ENCODE measurements at regions not wholly inside any gene's neighbourhood (a gene's known extent, or its start where the extent isn't known, plus 50 kb on each side); places are given as distances from the start of the nearest gene placed in this dataset.
"Not testable (repeated sequence)": the region's sequence is repeated elsewhere in the genome, so short reads cannot be mapped to it uniquely, and the experiment has no call there.

GRCh38 chr6:21744331-21744730 lies 150.8 kb downstream of the SOX4 start:
- H3K9me3 Mint-ChIP-seq, result no peaks in the 10 kb centered on the region
- no peak for DNase-seq
- H3K4me3 Mint-ChIP-seq, result no peak overlapping the region
- H3K36me3 Mint-ChIP-seq (ENCODE audit: low read depth), result no peaks in the 10 kb centered on the region
- H3K27me3 Mint-ChIP-seq, result no peaks in the 10 kb centered on the region
- H3K4me1 Mint-ChIP-seq (ENCODE audit: low read depth), result peaks cover 2% of the 10 kb centered on the region
- no peak overlapping the region for H3K27ac Mint-ChIP-seq

DNA sequence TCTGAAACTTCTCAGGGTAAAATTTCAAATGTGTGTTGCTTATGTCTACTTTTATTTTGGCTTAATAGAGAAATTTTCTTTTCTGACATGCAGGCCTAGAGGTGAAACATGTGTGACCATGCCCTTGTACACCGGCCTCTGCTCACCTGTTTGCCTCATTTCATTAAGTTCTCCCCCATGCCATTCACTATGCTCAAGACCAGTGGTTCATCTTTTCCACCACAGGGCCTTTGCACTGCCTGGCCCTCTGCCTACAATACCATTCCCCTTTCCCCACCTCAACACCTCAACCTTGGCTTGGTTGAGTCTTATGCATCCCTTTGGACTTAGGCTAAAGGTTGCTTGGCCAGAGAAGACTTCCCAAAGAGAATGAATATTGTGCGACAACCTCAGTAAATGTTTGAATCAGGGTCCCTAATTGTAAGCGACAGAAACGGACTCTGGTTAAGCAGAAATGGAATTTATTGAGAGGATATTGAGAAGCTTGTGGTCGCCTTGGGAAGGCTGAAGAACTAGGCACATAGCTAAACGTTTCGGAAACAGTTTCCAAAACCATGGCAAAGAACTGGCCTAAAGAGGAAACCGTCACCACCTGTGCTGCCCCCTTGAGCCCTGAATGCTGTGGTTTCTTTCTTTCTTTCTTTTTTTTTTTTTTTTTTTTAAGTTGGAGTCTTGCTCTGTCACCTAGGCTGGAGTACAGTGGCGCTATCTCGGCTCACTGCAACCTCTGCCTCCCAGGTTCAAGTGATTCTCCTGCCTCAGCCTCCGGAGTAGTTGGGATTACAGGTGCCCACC lies 152.2 kb downstream of the SOX4 start:
- Mint-ChIP-seq H3K4me1 (ENCODE audit: low read depth) (peaks cover 2% of the 10 kb centered on the region), H3K9me3 (no peaks in the 10 kb centered on the region), H3K36me3 (ENCODE audit: low read depth) (no peaks in the 10 kb centered on the region), H3K27ac (no peak overlapping the region), H3K4me3 (no peak overlapping the region), H3K27me3 (no peaks in the 10 kb centered on the region)
- no peak for DNase-seq

DNA sequence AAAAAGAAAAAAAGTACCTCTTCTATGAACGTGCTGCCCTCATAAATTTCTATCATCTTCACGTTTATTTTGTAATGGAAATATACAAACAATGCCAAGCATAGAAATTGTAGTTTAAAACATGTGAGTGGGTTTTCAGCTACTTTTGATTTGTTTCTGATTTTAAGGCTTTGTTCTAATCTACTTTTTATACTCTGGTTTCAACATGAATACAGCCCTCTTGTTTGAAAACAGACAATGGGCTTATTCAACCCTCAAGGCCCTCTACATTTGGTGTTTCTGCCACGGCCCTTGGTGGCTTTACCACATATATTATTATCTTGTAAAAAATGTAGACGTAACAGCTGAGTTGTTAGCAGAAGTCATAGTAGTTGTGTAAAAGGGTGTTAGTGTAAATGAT lies 153.9 kb downstream of the SOX4 start:
- no peak for DNase-seq
- H3K4me1 Mint-ChIP-seq (ENCODE audit: low read depth), result peaks cover 5% of the 10 kb centered on the region
- no peak overlapping the region for H3K4me3 Mint-ChIP-seq
- no peaks in the 10 kb centered on the region for H3K9me3 Mint-ChIP-seq
- H3K36me3 Mint-ChIP-seq (ENCODE audit: low read depth), result no peaks in the 10 kb centered on the region
- no peak overlapping the region for H3K27ac Mint-ChIP-seq
- peaks cover 5% of the 10 kb centered on the region for H3K27me3 Mint-ChIP-seq

DNA sequence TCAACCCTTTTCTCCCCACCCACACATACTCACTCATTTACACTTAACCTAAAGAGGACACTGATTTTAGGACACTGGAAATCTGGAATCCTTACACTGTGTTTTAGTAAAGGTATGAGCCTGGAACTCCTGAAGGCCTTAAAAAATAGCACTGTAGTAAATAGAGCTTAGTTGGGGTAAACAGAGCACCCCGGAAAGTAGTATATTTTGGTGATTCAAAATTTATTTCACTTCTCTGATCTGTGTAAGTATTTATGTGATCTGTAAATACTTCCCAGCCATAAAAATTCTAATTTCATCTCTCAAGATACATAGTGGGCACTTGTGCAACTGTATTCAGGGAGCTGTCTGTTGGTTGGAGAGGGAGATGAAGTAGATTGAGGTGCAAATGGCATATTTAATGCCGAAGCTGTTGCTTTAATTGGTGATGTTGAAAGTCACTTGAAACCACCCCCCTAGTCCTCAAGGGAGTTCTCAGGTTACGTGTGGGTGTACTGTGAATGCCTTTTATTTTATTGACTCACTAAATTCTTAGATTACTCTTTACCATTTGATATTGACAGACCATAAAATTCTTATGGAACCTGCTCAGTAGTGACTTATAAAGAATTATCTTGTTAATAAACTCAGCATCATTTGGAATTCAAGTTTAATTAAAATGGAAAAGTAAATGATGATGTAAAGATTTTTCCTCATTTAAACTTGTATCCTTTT lies 154.9 kb downstream of the SOX4 start:
- no peak for DNase-seq

DNA sequence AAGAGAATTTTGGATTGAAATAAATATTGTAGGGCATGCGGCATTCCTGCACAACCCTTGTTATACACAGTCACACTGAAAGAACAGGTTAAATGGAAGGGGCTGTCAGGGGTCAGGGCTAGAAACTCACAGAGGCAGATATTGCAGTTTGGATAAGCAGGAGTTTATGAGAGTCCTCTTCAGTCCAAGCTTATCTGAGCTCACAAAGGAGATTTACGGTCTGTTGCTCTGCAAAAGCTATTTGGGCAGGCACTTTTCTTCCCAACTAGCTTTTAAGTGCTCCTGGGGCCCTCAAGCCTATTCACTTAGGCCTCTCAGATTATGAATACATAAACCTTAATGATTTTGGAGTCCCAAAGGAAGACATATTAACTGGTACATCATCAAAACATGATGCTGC lies 156.2 kb downstream of the SOX4 start:
- Mint-ChIP-seq H3K27ac (no peak overlapping the region), H3K4me3 (no peak overlapping the region), H3K27me3 (peaks cover 8% of the 10 kb centered on the region), H3K4me1 (ENCODE audit: low read depth) (peaks cover 5% of the 10 kb centered on the region), H3K9me3 (no peaks in the 10 kb centered on the region), H3K36me3 (ENCODE audit: low read depth) (no peaks in the 10 kb centered on the region)
- no peak for DNase-seq

More for the DNA sequence above, 154.9 kb downstream of the SOX4 start:
- no peaks in the 10 kb centered on the region for H3K9me3 Mint-ChIP-seq
- H3K36me3 Mint-ChIP-seq (ENCODE audit: low read depth), result no peaks in the 10 kb centered on the region
- no peak overlapping the region for H3K4me3 Mint-ChIP-seq
- H3K27ac Mint-ChIP-seq, result no peak overlapping the region
- H3K4me1 Mint-ChIP-seq (ENCODE audit: low read depth), result peaks cover 5% of the 10 kb centered on the region
- peaks cover 5% of the 10 kb centered on the region for H3K27me3 Mint-ChIP-seq

GRCh38 chr6:21750575-21750974 lies 157.0 kb downstream of the SOX4 start:
- no peak for DNase-seq
- Mint-ChIP-seq H3K36me3 (ENCODE audit: low read depth) (no peaks in the 10 kb centered on the region), H3K27me3 (peaks cover 8% of the 10 kb centered on the region)

DNA sequence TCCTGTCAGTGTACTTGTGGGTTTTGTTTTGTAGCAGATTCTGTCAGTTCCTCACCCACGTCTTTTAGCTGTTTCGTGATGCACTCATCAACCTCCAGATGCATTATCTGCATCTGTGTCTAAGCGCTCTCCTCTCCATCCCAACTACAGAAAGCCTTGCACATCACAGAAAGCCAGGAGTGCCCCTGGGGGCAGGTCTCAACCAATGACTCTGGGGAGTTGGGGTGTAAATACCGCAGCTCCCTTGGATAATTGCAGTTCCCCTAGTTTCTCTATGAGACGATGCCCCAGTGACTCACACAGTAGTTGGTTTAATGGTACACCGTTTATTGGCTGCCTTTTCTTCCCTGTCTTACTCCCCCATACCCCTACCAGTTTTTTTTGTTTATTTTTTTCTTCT lies 158.1 kb downstream of the SOX4 start:
- Mint-ChIP-seq H3K4me3 (no peak overlapping the region), H3K4me1 (ENCODE audit: low read depth) (peaks cover 5% of the 10 kb centered on the region), H3K27ac (no peak overlapping the region), H3K9me3 (no peaks in the 10 kb centered on the region), H3K27me3 (peaks cover 8% of the 10 kb centered on the region), H3K36me3 (ENCODE audit: low read depth) (no peaks in the 10 kb centered on the region)
- DNase-seq, result no peak

More at GRCh38 chr6:21750575-21750974, 157.0 kb downstream of the SOX4 start:
- Mint-ChIP-seq H3K27ac (no peak overlapping the region), H3K9me3 (no peaks in the 10 kb centered on the region), H3K4me3 (no peak overlapping the region), H3K4me1 (ENCODE audit: low read depth) (peaks cover 5% of the 10 kb centered on the region)

GRCh38 chr6:21752054-21752811 lies 158.7 kb downstream of the SOX4 start:
- DNase-seq, result no peak
- Mint-ChIP-seq H3K4me3 (no peak overlapping the region), H3K27me3 (peaks cover 8% of the 10 kb centered on the region), H3K27ac (no peak overlapping the region), H3K9me3 (no peaks in the 10 kb centered on the region), H3K4me1 (ENCODE audit: low read depth) (peaks cover 5% of the 10 kb centered on the region), H3K36me3 (ENCODE audit: low read depth) (no peaks in the 10 kb centered on the region)

DNA sequence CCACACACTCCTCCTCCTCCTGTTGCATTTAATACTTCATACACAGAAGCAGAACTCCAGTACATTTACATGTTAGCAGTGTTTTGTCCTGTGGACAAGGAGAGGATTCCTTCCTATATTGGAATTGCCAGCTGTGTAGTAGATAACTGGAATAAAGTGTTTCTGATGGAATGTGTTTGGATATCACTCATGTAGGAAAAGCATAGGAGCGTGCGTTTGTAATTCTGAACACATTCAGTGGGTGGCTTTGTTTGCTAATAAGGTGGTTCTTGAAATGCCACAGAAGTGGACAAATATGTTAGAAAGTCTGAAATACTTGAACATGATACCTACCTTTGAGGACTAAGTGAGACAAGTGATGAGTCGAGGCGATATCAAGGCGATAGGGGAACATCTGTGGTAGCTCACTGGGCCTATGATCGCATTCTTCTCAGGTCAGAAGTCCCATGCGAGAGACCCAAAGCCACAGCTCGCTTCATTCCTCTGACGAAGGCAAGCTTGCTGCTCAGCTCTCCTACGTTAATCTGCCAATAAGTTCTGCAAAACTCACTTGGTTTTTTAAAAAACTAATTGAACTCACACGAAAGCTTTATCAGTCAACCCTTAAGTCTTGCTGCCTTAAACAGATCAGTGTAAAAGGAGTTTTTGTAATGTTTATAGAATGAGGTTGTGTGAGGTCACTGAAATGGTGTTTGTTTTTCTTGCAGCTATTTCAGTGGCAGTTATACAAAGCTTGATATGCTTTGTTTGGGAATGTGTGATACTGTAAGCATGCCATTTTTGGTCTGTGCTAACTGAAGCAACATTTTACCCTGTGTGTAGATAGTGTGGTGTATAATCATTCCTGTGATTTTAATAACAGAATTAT lies 159.9 kb downstream of the SOX4 start:
- Mint-ChIP-seq H3K4me3 (no peak overlapping the region), H3K4me1 (ENCODE audit: low read depth) (peaks cover 4% of the 10 kb centered on the region), H3K27me3 (peaks cover 8% of the 10 kb centered on the region), H3K27ac (no peak overlapping the region), H3K9me3 (no peaks in the 10 kb centered on the region), H3K36me3 (ENCODE audit: low read depth) (no peaks in the 10 kb centered on the region)
- no peak for DNase-seq

DNA sequence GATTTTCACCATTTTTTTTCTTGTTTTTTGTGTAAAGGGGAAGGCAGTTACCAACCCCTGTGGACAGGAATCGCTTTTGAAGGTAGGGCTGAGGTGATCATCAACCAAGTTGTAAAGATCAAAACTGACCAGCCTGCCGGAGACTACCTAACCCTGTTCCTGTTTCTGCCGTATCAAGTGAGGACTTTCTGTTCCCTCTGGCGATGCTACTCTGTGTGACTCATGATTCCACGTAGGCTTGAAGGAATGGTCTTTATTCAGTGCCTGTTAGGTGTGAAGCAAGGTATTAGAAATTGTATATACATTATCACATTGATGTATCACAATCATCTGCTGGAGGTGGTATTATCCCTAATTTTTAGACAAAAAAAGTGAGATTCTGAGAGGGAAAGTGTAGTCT lies 161.3 kb downstream of the SOX4 start:
- H3K4me1 Mint-ChIP-seq (ENCODE audit: low read depth), result peaks cover 3% of the 10 kb centered on the region
- no peaks in the 10 kb centered on the region for H3K36me3 Mint-ChIP-seq (ENCODE audit: low read depth)
- H3K9me3 Mint-ChIP-seq, result no peaks in the 10 kb centered on the region
- no peak for DNase-seq
- peaks cover 8% of the 10 kb centered on the region for H3K27me3 Mint-ChIP-seq
- no peak overlapping the region for H3K27ac Mint-ChIP-seq
- no peak overlapping the region for H3K4me3 Mint-ChIP-seq

- no peaks in the 10 kb centered on the region for H3K9me3 Mint-ChIP-seq
- no peak for DNase-seq
- peaks cover 3% of the 10 kb centered on the region for H3K4me1 Mint-ChIP-seq (ENCODE audit: low read depth)
- no peak overlapping the region for H3K27ac Mint-ChIP-seq
- no peaks in the 10 kb centered on the region for H3K36me3 Mint-ChIP-seq (ENCODE audit: low read depth)
- peaks cover 5% of the 10 kb centered on the region for H3K27me3 Mint-ChIP-seq
- H3K4me3 Mint-ChIP-seq, result no peak overlapping the region
These were observed 162.9 kb downstream of the SOX4 start for GRCh38 chr6:21756487-21756886.

DNA sequence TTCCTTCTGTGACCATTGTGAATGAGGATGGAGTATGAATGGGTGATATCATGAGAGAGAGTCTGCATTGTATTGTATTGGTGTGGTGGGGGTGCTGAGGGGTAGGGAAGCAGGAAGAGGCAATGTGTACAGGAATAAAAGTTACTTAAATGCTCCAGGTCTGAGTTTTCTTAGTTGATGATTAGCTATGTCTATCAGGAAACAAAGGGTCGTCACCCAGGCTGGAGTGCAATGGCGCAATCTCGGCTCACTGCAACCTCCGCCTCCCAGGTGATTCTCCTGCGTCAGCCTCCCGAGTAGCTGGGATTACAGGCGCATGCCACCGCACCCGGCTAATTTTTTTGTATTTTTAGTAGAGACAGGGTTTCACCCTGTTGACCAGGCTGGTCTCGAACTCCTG lies 163.8 kb downstream of the SOX4 start:
- not testable (repeated sequence) for H3K4me1 Mint-ChIP-seq (ENCODE audit: low read depth); H3K27me3 Mint-ChIP-seq; DNase-seq; H3K4me3 Mint-ChIP-seq; H3K9me3 Mint-ChIP-seq; H3K36me3 Mint-ChIP-seq (ENCODE audit: low read depth); H3K27ac Mint-ChIP-seq

GRCh38 chr6:21759721-21760120 lies 166.2 kb downstream of the SOX4 start:
- DNase-seq, result no peak
- no peaks in the 10 kb centered on the region for H3K36me3 Mint-ChIP-seq (ENCODE audit: low read depth)
- no peak overlapping the region for H3K4me3 Mint-ChIP-seq
- H3K27me3 Mint-ChIP-seq, result no peaks in the 10 kb centered on the region
- H3K9me3 Mint-ChIP-seq, result no peaks in the 10 kb centered on the region
- no peaks in the 10 kb centered on the region for H3K4me1 Mint-ChIP-seq (ENCODE audit: low read depth)
- no peak overlapping the region for H3K27ac Mint-ChIP-seq

GRCh38 chr6:21761053-21761730 lies 167.6 kb downstream of the SOX4 start:
- not testable (repeated sequence) for H3K4me1 Mint-ChIP-seq (ENCODE audit: low read depth); H3K27me3 Mint-ChIP-seq; H3K4me3 Mint-ChIP-seq; H3K27ac Mint-ChIP-seq; H3K9me3 Mint-ChIP-seq; DNase-seq; H3K36me3 Mint-ChIP-seq (ENCODE audit: low read depth)
